ENCODE measurements at regions not wholly inside any gene's neighbourhood (a gene's known extent, or its start where the extent isn't known, plus 50 kb on each side); places are given as distances from the start of the nearest gene placed in this dataset.
A peak's percentile ranks its signal among the peaks of the same experiment; 100 is the strongest.

DNA sequence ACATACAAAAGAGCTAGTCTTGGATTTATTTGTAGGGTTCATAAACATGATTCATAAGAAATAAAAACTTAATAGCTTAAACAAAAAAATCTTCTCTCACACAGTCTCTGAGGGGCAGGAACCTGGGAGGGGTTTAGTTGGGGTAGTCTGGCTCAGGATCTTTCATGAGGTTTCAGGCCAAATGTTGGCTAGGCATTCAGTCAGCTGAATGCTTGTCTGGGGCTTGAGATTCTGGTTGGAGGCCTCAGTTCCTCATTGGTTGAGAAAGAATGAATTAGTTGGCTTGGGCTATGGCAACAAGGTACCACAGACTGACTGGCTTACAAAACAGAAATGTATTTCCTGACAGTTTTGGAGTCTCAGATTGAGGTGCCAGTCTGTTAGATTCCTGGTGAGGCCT lies 74.3 kb downstream of the ANKRD7 start:
- DNase-seq (ENCODE audit: low read depth): no peak

DNA sequence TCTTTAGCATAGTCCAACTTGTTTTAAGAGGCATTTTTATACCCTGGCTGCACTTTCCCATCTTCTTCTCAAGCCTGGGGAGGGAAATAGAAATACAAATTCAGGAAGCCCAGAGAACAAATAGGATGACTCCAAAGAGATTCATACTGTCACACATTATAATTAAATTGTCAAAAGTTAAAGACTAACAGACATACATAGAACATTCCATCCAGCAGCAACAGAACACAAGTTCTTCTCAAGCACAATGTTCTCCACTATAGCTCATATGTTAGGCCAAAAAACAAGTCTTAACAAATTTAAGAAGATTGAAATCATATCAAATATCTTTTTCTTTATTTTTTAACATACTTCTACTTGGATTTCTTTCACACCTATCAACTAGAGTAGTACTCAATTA lies 75.7 kb downstream of the ANKRD7 start:
- no peak for DNase-seq (ENCODE audit: low read depth)

DNA sequence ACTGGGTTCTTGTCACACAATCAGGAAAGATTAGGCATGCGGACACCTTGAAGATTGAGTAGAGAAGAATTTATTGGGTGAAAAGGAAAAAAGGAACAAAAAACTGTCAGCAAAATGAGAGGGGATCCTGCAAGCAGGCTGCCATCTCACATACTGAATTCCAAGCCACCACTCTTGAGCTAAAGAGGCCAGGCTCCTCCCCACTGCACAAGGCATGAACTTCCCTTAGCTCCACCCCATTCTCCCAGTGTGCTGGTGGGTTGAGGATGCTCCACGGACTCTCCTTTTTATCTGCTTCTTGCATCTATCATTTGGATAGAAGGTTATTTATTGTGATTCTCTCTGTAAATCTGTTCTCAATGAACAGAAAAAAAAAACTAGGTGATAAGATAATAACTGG lies 79.6 kb downstream of the ANKRD7 start:
- DNase-seq (ENCODE audit: low read depth): no peak

DNA sequence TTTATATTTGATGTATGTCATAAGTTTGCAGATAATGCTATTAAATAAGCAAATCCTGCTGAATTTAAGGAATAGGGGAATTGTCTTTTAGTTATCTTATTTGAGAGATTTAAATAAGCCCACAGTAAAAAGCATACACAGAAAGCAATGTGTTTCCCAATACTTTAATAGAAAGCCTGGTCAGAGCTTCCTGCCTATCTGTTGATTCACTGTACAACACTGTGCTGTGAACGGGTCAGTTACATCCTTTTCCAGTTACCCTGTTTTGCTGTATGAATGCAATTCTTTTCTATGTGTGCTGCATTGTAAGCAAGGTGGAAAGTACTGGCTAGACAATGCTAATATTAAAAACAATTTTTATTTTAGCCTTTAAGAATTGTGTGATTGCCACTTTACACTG lies 81.2 kb downstream of the ANKRD7 start:
- DNase-seq (ENCODE audit: low read depth): peak; percentile 35

DNA sequence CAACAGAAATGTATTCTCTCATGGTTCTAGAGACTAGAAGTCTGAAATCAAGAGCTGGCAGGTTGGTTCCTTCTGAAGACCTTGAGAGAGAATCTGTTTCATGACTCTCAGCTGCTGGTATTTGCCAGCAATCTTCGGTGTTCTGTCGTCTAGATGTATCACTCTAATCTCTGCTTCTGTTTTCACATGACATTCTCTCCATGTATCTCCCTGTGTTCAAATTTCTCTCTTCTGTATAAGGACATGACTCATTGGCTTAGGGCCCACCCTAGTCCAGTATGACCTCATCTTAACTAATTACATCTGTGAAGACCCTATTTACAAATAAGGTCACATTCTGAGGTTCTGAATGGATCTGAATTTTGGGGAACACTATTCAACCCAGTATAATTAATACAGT lies 82.3 kb downstream of the ANKRD7 start:
- no peak for DNase-seq (ENCODE audit: low read depth)

DNA sequence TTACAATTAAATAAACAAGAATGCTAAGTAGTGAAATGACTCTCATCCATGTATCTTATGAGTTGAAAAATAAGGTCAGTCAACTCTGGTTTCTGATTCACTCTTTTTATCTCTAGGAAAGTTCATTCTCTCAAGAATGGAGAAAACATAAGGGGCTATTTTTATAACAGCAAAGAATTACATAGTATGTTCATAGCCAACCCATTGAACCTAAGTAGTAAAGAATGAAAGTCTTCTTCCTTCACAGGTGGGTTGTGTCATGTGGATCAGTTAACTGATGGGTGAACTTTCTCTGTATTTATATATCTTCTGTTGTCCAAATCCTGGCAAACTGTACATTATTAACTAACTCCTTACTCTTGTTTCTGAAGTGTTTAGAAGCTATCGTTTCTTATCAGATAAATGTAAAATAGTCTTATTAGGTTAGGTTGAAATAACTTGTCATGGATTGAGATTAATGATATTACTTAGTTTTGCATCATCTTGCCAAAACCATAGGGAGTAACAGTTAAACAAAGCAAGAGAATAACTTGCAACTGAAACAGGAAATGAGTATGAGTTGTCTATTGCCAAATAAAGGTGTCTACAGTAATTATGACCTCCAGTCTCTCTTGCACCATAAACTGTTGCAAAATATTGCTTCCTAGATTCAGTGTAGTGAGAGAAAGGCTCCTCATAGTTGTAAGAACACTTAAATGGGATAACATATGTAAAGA lies 86.8 kb downstream of the ANKRD7 start:
- DNase-seq (ENCODE audit: low read depth): peak; percentile 91

- DNase-seq (ENCODE audit: low read depth): peak; percentile 73
These were observed 87.5 kb downstream of the ANKRD7 start for GRCh38 chr7:118312051-118312450.

- DNase-seq (ENCODE audit: low read depth): peak; percentile 38
These were observed 88.5 kb downstream of the ANKRD7 start for GRCh38 chr7:118312966-118313365.

DNA sequence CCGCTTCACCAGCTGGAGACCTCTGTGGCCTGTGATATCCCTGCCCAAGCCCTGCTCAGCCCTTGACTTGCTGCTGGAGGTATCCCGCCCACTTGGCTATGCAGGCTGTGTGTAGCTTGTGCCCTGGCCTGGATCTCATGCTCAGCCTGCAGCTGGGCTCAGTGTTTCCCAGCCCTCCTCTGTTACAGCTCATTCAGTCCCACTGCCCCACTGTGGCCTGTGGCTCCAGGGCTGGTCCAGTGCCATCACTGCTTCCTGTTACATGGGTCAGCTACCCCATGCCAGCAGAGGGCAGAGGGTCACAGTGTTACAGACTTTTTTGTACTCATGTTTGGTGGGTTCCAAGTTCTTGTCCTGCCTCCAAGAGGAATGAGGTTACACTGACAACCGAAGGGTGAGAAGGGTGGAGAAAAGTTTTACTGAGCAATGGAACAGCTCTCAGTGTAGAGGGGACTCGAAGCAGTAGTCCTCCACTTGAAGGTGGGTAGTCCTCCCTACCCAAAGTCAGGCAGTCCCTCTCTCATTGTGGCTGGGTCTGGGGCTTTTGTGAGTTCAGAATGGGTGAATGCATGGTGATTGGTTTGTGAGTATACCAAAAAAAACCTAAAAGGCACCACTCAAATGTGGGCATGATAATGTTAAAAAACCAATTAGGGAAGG lies 100.4 kb downstream of the ANKRD7 start:
- DNase-seq (ENCODE audit: low read depth): no peak

- no peak for DNase-seq (ENCODE audit: low read depth)
These were observed 100.9 kb downstream of the ANKRD7 start for GRCh38 chr7:118325450-118325808.

- DNase-seq (ENCODE audit: low read depth): peak; percentile 5
These were observed 102.7 kb downstream of the ANKRD7 start for GRCh38 chr7:118327174-118327573.

DNA sequence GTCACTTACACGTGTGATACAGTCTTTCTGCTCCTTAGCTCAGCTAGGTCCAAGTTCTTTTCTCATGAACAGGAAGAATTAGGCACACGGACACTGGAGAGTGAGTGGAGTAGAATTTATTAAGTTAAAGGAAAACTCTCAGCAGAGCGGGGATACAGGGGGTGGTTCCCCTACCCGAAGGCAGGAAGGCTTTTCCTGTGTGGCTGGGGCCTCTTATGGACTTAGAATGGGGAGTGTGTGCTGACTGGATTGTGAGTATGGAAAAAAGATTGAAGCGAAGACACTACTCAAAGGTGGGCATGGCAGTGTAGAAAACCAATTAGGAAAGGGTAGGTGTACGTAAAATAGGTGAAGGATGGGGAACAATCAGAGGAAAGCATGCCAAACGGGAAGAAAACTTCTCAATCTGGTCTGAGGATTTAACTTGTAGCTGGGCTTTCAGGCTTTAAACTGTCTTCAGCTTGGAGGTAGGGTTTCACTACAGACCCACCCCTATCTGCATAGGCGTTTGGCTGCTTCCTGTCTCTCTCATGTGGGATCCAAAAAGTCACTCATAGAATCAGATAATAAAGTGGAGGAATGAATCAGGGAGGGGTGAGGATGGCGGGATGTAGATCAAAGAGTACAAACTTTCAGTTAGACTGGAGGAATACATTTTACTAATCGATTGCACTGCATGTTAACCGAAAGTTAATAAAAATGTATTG lies 104.2 kb downstream of the ANKRD7 start:
- DNase-seq (ENCODE audit: low read depth): no peak

DNA sequence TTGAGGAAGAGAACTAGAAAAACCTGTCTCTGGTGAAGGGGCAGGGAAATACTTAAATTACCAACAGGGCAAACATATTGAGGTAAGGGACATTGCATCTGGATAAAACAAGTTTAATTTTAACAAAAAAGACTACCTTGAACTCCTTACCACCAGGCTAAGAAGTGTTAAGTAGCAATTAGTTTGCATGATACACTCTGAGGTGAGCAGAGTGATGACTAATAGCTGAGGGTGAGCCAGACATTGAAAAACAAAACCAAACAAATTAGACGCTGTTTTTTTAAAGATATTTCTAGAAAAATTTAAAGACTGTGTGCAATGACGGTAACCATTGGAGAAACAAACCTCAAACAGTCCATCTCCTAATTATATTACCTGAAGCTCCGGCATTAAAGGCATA lies 105.9 kb downstream of the ANKRD7 start:
- peak; percentile 76 for DNase-seq (ENCODE audit: low read depth)

GRCh38 chr7:118346748-118347147 lies 122.2 kb downstream of the ANKRD7 start:
- DNase-seq (ENCODE audit: low read depth): no peak

DNA sequence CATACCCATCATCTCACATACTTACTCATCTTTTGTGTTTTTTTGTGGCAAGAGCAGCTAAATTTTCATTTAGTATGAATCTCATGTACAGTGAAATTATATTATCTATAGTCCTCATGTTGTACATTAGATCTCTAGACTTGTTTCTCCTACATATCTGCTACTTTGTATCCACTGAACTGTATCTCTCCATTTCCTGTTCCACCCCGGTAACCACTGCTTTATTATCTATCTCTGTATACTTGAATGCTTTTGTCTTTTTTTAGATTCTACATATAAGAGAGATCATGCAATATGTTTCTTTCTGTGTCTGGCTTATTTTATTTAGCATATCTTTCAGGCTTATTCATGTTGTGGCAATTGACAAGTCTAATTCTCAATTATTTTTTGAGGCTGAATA lies 125.1 kb downstream of the ANKRD7 start:
- DNase-seq (ENCODE audit: low read depth): no peak

GRCh38 chr7:118350260-118350659 lies 125.8 kb downstream of the ANKRD7 start:
- no peak for DNase-seq (ENCODE audit: low read depth)

- peak; percentile 51 for DNase-seq (ENCODE audit: low read depth)
These were observed 128.5 kb downstream of the ANKRD7 start for GRCh38 chr7:118352867-118353453.

DNA sequence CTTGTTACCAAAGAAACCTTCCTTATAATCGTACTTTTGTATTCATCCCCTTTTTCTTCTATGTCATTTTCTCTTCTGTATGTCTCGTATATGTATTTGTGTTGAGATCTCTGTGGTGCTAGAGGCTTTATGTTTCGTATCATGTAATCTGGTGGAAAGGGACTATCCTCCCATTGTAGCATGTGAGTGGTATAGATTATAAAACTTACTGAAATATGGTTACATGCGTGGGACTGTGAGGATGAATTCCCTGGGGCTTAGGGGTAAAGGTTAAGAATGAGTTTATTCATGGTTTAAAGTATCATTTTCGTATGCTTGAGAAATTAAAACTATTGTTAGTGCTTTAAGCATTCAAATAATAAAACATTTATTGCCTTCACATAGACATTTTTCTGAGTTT lies 141.9 kb downstream of the ANKRD7 start:
- no peak for DNase-seq (ENCODE audit: low read depth)

DNA sequence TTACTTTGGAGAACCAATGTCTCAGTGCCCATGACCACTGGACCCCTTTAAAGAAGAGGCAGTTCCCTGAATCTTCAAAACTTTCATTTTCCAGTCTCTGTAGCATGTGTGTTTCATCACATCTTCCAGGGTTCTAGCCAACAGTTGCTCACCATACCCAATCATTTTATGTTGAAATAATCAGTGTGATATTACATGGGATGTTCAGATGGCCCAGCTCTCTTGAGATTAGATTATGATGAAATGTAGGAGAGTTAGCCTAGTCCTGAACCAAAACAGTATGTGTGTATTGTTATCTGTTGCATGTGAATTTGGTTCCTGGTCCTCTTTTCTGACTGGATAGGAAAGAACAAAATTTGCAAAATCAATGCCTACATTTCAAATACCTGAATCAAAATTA lies 144.5 kb downstream of the ANKRD7 start:
- no peak for DNase-seq (ENCODE audit: low read depth)

DNA sequence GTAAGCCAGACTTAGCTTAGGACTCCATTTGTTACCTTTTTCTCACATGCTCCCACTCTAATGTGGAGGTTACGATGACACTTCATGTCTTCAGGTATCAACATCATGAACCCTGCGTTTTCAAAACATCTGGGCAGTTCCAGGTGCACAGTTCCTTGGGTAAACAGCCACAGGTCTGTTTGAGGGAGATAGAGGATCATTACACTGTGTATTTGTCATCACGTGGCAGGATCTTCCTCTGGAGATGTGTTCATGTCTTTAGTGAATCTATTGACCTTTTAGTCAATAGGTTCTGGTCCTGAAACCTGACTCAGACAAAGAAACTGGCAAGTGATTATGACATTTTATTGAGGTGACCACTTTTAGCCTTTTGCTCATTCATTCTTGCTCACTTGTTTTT lies 145.5 kb downstream of the ANKRD7 start:
- DNase-seq (ENCODE audit: low read depth): no peak

GRCh38 chr7:118372530-118372929 lies 148.0 kb downstream of the ANKRD7 start:
- peak; percentile 40 for DNase-seq (ENCODE audit: low read depth)

- no peak for DNase-seq (ENCODE audit: low read depth)
These were observed 165.1 kb downstream of the ANKRD7 start for GRCh38 chr7:118389629-118390028.

DNA sequence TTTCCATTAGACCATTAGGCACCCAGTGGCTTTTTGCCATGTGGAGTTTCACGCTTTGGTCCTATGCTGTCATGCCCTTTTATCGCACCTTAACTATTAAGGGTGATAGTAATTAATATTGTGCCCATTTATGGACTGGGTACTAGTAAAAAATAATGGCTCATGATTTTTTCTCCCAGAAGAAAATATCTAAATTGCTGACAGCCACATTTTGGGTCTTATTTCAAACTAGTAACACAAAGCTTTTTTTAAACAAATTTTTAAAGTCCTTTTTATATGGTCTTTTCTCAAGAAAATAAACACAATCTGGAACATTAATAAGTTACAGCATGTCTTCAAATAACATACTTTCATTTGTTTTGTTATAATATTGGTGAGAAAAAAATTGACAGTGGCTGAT lies 179.7 kb downstream of the ANKRD7 start:
- no peak for DNase-seq (ENCODE audit: low read depth)

Data from renal cortical epithelial cell (primary cell).